Stimulated activated CD4-positive, alpha-beta T cell treated with anti-CD3 and anti-CD28 coated beads, Interleukin-12 subunit alpha, Interleukin-12 subunit beta, amount 100 ng/mL, for 24 hours (primary cell): ENCODE measurements at regions not wholly inside any gene's neighbourhood (a gene's known extent, or its start where the extent isn't known, plus 50 kb on each side); places are given as distances from the start of the nearest gene placed in this dataset.

Experiments used
- DNase-seq, 2 experiments: peaks; one replicate each; pipeline ENCODE4 v3.0.0-alpha.2; 2020; ENCODE audit warnings: low read depth in 2 of 2

GRCh38 chr3:109903100-109903499 is 565.8 kb upstream of the DPPA4 start:
- no peak for DNase-seq

- no peak for DNase-seq
These were observed 573.4 kb upstream of the DPPA4 start for GRCh38 chr3:109910772-109911171.

- DNase-seq, result no peak
These were observed 581.4 kb upstream of the DPPA4 start for GRCh38 chr3:109918740-109919139.

GRCh38 chr3:109920749-109921148 is 583.4 kb upstream of the DPPA4 start:
- no peak for DNase-seq

DNA sequence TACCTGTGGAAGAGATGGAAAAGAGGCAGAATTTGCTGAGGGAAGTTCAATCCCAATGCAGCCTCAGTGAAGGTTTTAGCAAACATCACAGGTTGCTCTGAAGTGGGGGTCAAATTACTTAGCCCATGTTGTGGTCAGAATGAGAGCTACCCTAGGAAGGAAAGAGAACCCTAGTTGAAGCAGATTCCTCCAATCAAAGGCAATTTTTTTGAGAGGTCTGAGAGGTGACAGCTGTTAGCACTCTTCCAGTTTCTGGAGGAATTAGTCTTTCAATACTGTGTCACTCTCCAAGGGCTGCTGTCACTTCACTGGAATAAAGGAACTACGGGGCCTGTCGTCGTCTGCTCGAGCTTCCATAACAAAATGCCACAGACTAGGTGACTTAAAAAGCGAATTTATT is 584.2 kb upstream of the DPPA4 start:
- DNase-seq, result no peak

- DNase-seq, result no peak
These were observed 585.5 kb upstream of the DPPA4 start for GRCh38 chr3:109922856-109923255.

- DNase-seq, result no peak
These were observed 586.1 kb upstream of the DPPA4 start for GRCh38 chr3:109923431-109923830.

GRCh38 chr3:109924196-109924595 is 586.9 kb upstream of the DPPA4 start:
- no peak for DNase-seq

DNA sequence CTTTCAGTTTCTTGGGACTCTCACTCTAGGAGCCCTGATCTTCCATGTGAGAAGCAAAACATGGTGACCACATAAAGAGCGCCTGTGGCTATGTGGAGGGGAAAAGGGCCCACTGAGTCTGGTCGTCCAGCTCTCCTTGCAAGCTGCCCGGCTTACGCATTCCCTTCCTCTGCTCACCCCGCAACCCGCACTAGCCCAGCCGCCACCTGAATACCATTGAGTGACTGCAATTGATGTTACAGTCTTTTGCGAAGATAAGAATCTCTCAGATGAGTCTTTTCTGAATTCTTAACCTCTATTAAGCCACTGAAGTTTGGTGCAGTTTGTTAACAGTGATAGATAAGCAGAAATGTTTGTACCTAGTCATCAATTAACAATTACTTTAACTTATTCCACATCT is 589.0 kb upstream of the DPPA4 start:
- DNase-seq, result no peak

- DNase-seq, result no peak
These were observed 589.8 kb upstream of the DPPA4 start for GRCh38 chr3:109927161-109927560.

DNA sequence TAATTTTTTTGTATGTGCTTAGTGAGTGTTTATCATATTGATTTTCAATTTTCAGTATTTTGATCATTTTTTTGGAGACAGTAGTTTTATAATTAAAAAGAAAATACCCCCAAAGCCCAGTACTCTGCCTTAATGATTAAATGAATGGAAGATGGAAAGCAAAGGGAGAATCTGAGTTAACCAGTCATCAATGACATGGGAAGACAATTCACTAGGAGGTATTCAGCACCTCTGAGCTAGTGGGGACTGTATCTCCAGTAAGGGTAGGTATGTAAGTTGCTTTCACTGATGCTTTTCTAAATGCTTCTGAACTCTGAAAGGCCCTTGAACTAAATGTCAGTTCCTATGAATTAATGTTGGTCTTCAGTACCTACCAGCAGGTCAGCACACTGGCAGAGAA is 590.4 kb upstream of the DPPA4 start:
- no peak for DNase-seq

DNA sequence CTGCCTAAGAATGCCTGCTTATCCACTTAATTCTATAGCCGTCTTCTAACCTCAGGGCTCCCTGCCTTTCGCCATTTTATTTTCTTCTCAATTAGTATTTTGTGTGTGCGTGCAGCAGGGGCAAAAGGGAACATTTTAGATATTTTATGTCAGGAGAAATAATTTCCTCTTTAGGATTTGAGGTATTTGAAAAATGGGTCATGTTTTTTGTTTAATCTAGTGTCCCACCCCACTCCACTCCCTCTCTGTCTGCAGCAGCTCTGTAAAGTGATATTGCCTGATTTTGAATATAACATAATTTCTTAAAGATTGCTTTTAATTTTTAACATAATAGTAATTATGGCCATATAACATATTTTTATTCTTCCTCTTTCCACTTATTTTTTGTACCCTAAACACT is 593.2 kb upstream of the DPPA4 start:
- no peak for DNase-seq

GRCh38 chr3:109933576-109933975 is 596.2 kb upstream of the DPPA4 start:
- no peak for DNase-seq

- DNase-seq, result no peak
These were observed 602.5 kb upstream of the DPPA4 start for GRCh38 chr3:109939817-109940216.

GRCh38 chr3:109943181-109943580 is 605.8 kb upstream of the DPPA4 start:
- no peak for DNase-seq

GRCh38 chr3:109944836-109945235 is 607.5 kb upstream of the DPPA4 start:
- no peak for DNase-seq

- no peak for DNase-seq
These were observed 615.6 kb upstream of the DPPA4 start for GRCh38 chr3:109952924-109953323.

GRCh38 chr3:109963831-109964230 is 626.5 kb upstream of the DPPA4 start:
- no peak for DNase-seq

- DNase-seq, result no peak
These were observed 636.4 kb upstream of the DPPA4 start for GRCh38 chr3:109973733-109974132.

DNA sequence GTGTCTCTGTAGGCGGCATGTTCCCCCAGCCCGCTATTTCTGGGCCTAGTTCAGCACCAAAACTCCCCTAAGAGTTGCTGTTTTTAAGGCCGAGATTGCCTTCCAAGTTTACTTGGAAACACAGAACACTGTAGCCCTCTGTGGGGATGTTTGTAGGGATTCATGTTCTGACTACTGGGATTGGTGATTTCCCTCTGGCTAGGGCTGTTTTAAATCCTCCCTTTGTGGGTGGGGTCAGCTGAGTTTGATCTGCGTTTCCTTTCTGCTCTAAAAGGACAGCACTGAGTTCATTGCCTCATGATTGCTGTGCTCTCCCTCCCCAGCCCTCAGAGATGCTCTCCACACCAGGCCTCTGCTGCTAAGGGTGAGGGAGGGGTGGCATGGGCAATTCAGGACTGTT is 640.6 kb upstream of the DPPA4 start:
- DNase-seq, result no peak

GRCh38 chr3:109982201-109982600 is 644.9 kb upstream of the DPPA4 start:
- DNase-seq, result no peak

DNA sequence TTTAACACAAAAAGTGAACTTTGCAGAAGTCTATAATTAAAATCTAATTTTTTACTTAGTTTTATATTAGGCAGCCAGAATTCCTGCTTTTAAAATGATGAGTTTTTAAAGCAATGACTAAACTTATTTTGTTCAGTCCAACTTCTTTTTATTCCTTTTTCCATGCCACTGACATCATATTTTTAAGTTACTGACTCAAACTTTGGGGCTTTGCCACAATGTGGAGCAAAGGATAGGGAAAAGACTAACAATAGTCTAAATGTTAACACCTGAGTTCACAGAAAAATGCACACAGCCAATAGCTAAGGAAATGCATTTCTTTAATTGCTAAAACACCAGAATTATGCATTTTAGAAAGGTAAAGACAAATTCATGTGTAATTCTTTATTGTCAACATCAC is 647.6 kb upstream of the DPPA4 start:
- DNase-seq, result no peak

DNA sequence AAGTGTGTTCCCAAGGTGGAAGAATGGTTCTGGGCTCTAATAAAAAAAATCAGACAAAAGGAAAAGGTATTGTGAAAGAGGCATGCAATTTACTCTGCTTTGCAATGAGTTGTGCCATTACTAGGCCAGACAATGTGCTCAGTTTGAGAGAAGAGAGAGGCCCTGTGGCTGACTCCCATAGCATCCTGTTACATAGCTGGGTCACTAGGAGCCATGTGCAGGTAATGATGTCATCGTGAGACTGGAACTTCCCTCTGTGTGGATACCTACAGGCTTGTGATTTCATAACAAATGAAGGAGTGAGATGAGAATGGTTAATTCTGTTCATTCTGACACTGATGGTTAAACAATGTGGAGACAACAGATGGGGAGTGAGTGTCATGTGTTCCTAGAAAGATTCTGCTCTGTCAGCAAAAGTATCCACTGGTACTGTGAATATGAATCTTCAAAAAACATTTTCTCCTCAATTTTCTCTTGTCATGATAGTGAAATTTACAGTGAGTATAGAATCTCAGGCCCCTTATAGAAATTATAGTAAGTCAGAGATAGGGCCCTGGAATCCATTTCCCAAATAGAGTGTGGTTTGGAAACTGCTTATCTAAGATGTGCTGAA is 648.7 kb upstream of the DPPA4 start:
- no peak for DNase-seq

DNA sequence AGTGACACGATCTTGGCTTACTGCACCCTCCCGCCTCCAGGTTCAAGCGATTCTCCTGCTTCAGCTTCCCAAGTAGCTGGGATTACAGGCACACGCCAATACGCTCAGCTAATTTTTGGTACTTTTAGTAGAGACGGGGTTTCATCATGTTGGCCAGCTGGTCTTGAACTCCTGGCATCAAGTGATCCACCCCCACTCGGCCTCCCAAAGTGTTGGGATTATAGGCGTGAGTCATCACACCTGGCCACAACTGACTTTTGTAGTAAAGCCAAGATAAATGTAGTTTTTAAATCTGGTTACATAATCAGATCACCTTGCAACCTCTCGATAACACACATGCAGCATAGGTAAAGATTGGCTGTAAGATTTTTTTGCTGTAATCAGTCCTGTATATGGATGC is 657.5 kb upstream of the DPPA4 start:
- no peak for DNase-seq

DNA sequence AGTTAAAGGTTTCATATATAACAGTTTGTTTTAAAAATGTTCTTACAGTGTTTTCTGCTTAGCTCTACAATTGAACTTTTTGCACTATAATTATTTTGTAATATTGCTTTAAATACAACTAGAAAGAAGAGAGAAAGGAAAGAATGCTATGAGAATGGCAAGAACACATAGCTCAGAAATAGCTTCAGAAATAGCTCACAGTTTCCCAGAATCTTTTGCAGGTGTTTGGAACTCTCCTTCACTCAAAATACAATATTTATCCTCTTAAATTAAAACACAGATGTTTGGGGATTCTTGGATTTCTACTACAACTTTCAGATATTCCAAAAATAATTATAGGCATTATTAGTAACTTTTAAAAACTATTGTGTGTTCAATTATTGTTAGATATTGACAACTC is 658.0 kb upstream of the DPPA4 start:
- DNase-seq, result no peak
